ENCODE measurements at regions not wholly inside any gene's neighbourhood (a gene's known extent, or its start where the extent isn't known, plus 50 kb on each side); places are given as distances from the start of the nearest gene placed in this dataset.

GRCh38 chr6:79803917-79804316 lies 143.4 kb downstream of the ELOVL4 start:
- TF ChIP-seq, protein P1, sequence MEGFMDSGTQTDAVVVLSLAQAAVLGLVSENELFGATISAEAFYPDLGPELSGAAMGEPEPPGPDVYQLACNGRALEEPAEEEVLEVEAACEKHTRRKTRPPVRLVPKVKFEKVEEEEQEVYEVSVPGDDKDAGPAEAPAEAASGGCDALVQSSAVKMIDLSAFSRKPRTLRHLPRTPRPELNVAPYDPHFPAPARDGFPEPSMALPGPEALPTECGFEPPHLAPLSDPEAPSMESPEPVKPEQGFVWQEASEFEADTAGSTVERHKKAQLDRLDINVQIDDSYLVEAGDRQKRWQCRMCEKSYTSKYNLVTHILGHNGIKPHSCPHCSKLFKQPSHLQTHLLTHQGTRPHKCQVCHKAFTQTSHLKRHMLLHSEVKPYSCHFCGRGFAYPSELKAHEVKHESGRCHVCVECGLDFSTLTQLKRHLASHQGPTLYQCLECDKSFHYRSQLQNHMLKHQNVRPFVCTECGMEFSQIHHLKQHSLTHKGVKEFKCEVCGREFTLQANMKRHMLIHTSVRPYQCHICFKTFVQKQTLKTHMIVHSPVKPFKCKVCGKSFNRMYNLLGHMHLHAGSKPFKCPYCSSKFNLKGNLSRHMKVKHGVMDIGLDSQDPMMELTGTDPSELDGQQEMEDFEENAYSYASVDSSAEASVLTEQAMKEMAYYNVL (CRISPR knock-in tag; IDR thresholded peaks at IDR 0.05; ENCODE audit: borderline replicate concordance) = no peak
- no peak for TF ChIP-seq CBX5 (CRISPR knock-in tag; IDR thresholded peaks at IDR 0.05; ENCODE audit: borderline replicate concordance)
- TF ChIP-seq RAD51 (IDR thresholded peaks at IDR 0.05; ENCODE audit: borderline replicate concordance) = no peak
- no peak for TF ChIP-seq MEIS2 (CRISPR knock-in tag; IDR thresholded peaks at IDR 0.05)
- no peak for TF ChIP-seq NCOR1 (IDR thresholded peaks at IDR 0.05; ENCODE audit: borderline replicate concordance, low read length)
- TF ChIP-seq ZNF224 (CRISPR knock-in tag; IDR thresholded peaks at IDR 0.05) = no peak
- no peak for TF ChIP-seq POLR2A (IDR thresholded peaks at IDR 0.05; ENCODE audit: insufficient read depth in 1 of 2, low read depth in 2 of 2, low read length in 2 of 2)
- TF ChIP-seq RAD21 (CRISPR knock-in tag; IDR thresholded peaks at IDR 0.05) = no peak
- no peak for TF ChIP-seq ATF7-NPFF (CRISPR knock-in tag; IDR thresholded peaks at IDR 0.05; ENCODE audit: low read depth)
- TF ChIP-seq JUN (CRISPR knock-in tag; IDR thresholded peaks at IDR 0.05) = no peak
- TF ChIP-seq RXRB (CRISPR knock-in tag; IDR thresholded peaks at IDR 0.05; ENCODE audit: borderline replicate concordance) = no peak
- TF ChIP-seq, protein P2, sequence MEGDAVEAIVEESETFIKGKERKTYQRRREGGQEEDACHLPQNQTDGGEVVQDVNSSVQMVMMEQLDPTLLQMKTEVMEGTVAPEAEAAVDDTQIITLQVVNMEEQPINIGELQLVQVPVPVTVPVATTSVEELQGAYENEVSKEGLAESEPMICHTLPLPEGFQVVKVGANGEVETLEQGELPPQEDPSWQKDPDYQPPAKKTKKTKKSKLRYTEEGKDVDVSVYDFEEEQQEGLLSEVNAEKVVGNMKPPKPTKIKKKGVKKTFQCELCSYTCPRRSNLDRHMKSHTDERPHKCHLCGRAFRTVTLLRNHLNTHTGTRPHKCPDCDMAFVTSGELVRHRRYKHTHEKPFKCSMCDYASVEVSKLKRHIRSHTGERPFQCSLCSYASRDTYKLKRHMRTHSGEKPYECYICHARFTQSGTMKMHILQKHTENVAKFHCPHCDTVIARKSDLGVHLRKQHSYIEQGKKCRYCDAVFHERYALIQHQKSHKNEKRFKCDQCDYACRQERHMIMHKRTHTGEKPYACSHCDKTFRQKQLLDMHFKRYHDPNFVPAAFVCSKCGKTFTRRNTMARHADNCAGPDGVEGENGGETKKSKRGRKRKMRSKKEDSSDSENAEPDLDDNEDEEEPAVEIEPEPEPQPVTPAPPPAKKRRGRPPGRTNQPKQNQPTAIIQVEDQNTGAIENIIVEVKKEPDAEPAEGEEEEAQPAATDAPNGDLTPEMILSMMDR (CRISPR knock-in tag; IDR thresholded peaks at IDR 0.05) = no peak

Data from HepG2 (cell line).